ENCODE measurements at regions not wholly inside any gene's neighbourhood (a gene's known extent, or its start where the extent isn't known, plus 50 kb on each side); places are given as distances from the start of the nearest gene placed in this dataset.

- no peaks in the 10 kb centered on the region for H3K79me1 ChIP-seq (ENCODE audit: low read depth, low read length)
- no peak overlapping the region for H3K4ac ChIP-seq (replicated peaks; ENCODE audit: insufficient read length, low read depth, low read length)
- H3K4me2 ChIP-seq (ENCODE audit: insufficient read depth in 1 of 2, low read depth in 2 of 2, low read length in 2 of 2) = no peak overlapping the region
- H3K4me3 ChIP-seq (ENCODE audit: extremely low read depth in 1 of 4, insufficient read depth in 2 of 4, low read depth in 3 of 4, low read length in 4 of 4) = no peak overlapping the region
- no peak overlapping the region for H3K18ac ChIP-seq (ENCODE audit: extremely low read depth, low read length)
- H3K23me2 ChIP-seq (ENCODE audit: low read depth, low read length) = no peaks in the 10 kb centered on the region
- no peak overlapping the region for H4K8ac ChIP-seq (ENCODE audit: extremely low read depth, insufficient read depth, low read length)
- FAIRE-seq = no peak
- H4K20me1 ChIP-seq (replicated peaks in 1 of 2; ENCODE audit: control insufficient read depth in 1 of 2, insufficient read depth in 2 of 2, low read length in 2 of 2) = no peaks in the 10 kb centered on the region
- H3K23ac ChIP-seq (ENCODE audit: insufficient read length) = no peak overlapping the region
- H3K9me3 ChIP-seq (ENCODE audit: insufficient read depth in 2 of 2, low read depth in 1 of 2, low read length in 1 of 2) = no peaks in the 10 kb centered on the region
- CTCF ChIA-PET (ENCODE audit: partially characterized antibody) = interaction anchor here (0.6 to 4.2 kb wide), 2 partner anchors 68 to 200 kb away, joined by 3 to 18 read pairs; no protein-coding TSS in a partner anchor
- no peak overlapping the region for H4K5ac ChIP-seq (ENCODE audit: insufficient read length, low read depth, low read length)
- H2BK5ac ChIP-seq (ENCODE audit: low read depth, low read length) = no peak overlapping the region
- H3K56ac ChIP-seq (replicated peaks; ENCODE audit: insufficient read length, low read depth, low read length) = no peak overlapping the region
- H3K9ac ChIP-seq (replicated peaks in 1 of 4; ENCODE audit: extremely low read depth in 1 of 4, low read depth in 3 of 4, low read length in 3 of 4) = no peak overlapping the region
- H2BK12ac ChIP-seq (ENCODE audit: low read depth, low read length) = no peak overlapping the region
- no peaks in the 10 kb centered on the region for H3K27me3 ChIP-seq (replicated peaks in 1 of 4; ENCODE audit: control insufficient read depth in 3 of 4, extremely low read depth in 1 of 4, insufficient read depth in 3 of 4, low read length in 3 of 4)
- no peak overlapping the region for H3K27ac ChIP-seq (ENCODE audit: low read depth, low read length)
- H3K36me3 ChIP-seq (ENCODE audit: control insufficient read depth in 2 of 4, insufficient read depth in 4 of 4, low read length in 3 of 4) = no peaks in the 10 kb centered on the region
- no peak overlapping the region for H2AK5ac ChIP-seq (ENCODE audit: low read depth, low read length)
- TF ChIP-seq TEAD4 (IDR thresholded peaks at IDR 0.05; ENCODE audit: low read depth, low read length) (no peak), SUZ12 (IDR thresholded peaks at IDR 0.05; ENCODE audit: low read length) (no peak), TBP (IDR thresholded peaks at IDR 0.05; ENCODE audit: low read depth, low read length) (peak; percentile 64; the same call in 1 of the 2 replicates), ATF3 (IDR thresholded peaks at IDR 0.05; ENCODE audit: insufficient read depth, low read depth, low read length) (no peak), CREB1 (IDR thresholded peaks at IDR 0.05) (no peak), SRF (IDR thresholded peaks at IDR 0.05; ENCODE audit: low read depth, low read length) (no peak), RAD21 (IDR thresholded peaks at IDR 0.05 in 1 of 2, conservative IDR thresholded peaks at IDR 0.05 in 1 of 2; ENCODE audit: low read depth in 2 of 2, low read length in 2 of 2) (peak in 1 of 2 experiments; percentile 14; a peak in 1 of 4 replicates)
- POLR2A ChIA-PET (ENCODE audit: partially characterized antibody) = no interaction called here
- no peak overlapping the region for H2AFZ ChIP-seq (ENCODE audit: low read length)
- no peak overlapping the region for H2BK120ac ChIP-seq (replicated peaks; ENCODE audit: low read depth, low read length)
- DNase-seq (ENCODE audit: low read depth in 1 of 2, low spot score in 2 of 2) = no peak
- 90% methylated on average over 6 of the region's 6 CpGs; no CpG with 5 or more reads in 1 of the 2 experiments for WGBS, 2 experiments (ENCODE audit: extremely low coverage in 1 of 2, insufficient coverage in 1 of 2, insufficient read length in 1 of 2, insufficient replicate concordance in 2 of 2, low coverage in 1 of 2, low lambda C conversion rate in 2 of 2, missing lambda C conversion rate in 1 of 2)
- H4K91ac ChIP-seq (replicated peaks; ENCODE audit: insufficient read length, low read length) = no peak overlapping the region
- H2BK15ac ChIP-seq (ENCODE audit: low read length) = no peak overlapping the region
- H3K14ac ChIP-seq (ENCODE audit: insufficient read length) = no peak overlapping the region
- no peaks in the 10 kb centered on the region for H3K4me1 ChIP-seq (replicated peaks in 1 of 4; ENCODE audit: control insufficient read depth in 3 of 4, insufficient read depth in 4 of 4, low read length in 3 of 4)
- no peak overlapping the region for H2BK20ac ChIP-seq (ENCODE audit: low read length)
- no peaks in the 10 kb centered on the region for H3K79me2 ChIP-seq (ENCODE audit: control insufficient read depth in 1 of 2, insufficient read depth in 2 of 2, low read length in 2 of 2)
Observed at GRCh38 chr3:124620600-124621063, 109.6 kb upstream of the UMPS start.
